HG02852 (cell line): ENCODE measurements at regions not wholly inside any gene's neighbourhood (a gene's known extent, or its start where the extent isn't known, plus 50 kb on each side); places are given as distances from the start of the nearest gene placed in this dataset.

Source experiments
- ATAC-seq: cut with Tn5 transposase; IDR thresholded peaks from one replicate; pipeline ENCODE4 v1.9.1; 2021; ENCODE audit warnings: mild to moderate bottlenecking, moderate library complexity; ENCODE audit not compliant: unreplicated experiment

- ATAC-seq, result no peak
Measured at GRCh38 chr10:130398090-130398994, 262.2 kb downstream of the GLRX3 start.

- ATAC-seq, result no peak
Measured at GRCh38 chr10:130399425-130399950, 263.3 kb downstream of the GLRX3 start.

GRCh38 chr10:130400890-130401289 is 264.7 kb downstream of the GLRX3 start:
- ATAC-seq, result no peak

GRCh38 chr10:130401860-130402765 is 265.9 kb downstream of the GLRX3 start:
- no peak for ATAC-seq

- no peak for ATAC-seq
Measured at GRCh38 chr10:130403153-130404075, 267.2 kb downstream of the GLRX3 start.

GRCh38 chr10:130404476-130405055 is 268.4 kb downstream of the GLRX3 start:
- no peak for ATAC-seq

- no peak for ATAC-seq
Measured at GRCh38 chr10:130407052-130407451, 270.9 kb downstream of the GLRX3 start.

- ATAC-seq, result no peak
Measured at GRCh38 chr10:130409331-130409730, 273.1 kb downstream of the GLRX3 start.

GRCh38 chr10:130409931-130410330 is 273.7 kb downstream of the GLRX3 start:
- no peak for ATAC-seq

GRCh38 chr10:130411496-130412085 is 275.4 kb downstream of the GLRX3 start:
- ATAC-seq, result no peak

GRCh38 chr10:130412317-130412716 is 276.1 kb downstream of the GLRX3 start:
- no peak for ATAC-seq

GRCh38 chr10:130416334-130417150 is 280.4 kb downstream of the GLRX3 start:
- ATAC-seq, result no peak

GRCh38 chr10:130418731-130419130 is 282.5 kb downstream of the GLRX3 start:
- no peak for ATAC-seq

GRCh38 chr10:130421909-130422308 is 285.7 kb downstream of the GLRX3 start:
- ATAC-seq, result no peak

GRCh38 chr10:130422366-130423324 is 286.5 kb downstream of the GLRX3 start:
- ATAC-seq, result no peak

GRCh38 chr10:130423455-130424305 is 287.5 kb downstream of the GLRX3 start:
- no peak for ATAC-seq

GRCh38 chr10:130424418-130424817 is 288.2 kb downstream of the GLRX3 start:
- ATAC-seq, result no peak
